GM23338 (cell line): ENCODE measurements at regions not wholly inside any gene's neighbourhood (a gene's known extent, or its start where the extent isn't known, plus 50 kb on each side); places are given as distances from the start of the nearest gene placed in this dataset.

Experiments used
- ATAC-seq: fragments of 200-7000 bp; cut with Tn5 transposase; 3 replicates; pipeline ENCODE4 v1.9.1; 2020
- DNase-seq: peaks from one replicate; pipeline ENCODE4 v3.0.0-alpha.2; 2015; ENCODE audit warnings: low spot score
- H2AFZ ChIP-seq: fragments of 200-600 bp; sonication (generic); 2 replicates; pipeline ENCODE4 v1.8.0; 2016; ENCODE audit warnings: antibody characterized with exemption, mild to moderate bottlenecking, moderate library complexity
- H3F3A ChIP-seq: fragments of 200-600 bp; sonication (generic); replicated peaks from 2 replicates; pipeline ENCODE4 v1.8.0; 2017; ENCODE audit warnings: antibody characterized with exemption, mixed run types, low read depth
- H3K27ac ChIP-seq: fragments of 200-600 bp; sonication (generic); 2 replicates; pipeline ENCODE4 v1.6.1; 2016; ENCODE audit warnings: low read depth
- H3K27me3 ChIP-seq: fragments of 200-600 bp; sonication (generic); 2 replicates; pipeline ENCODE4 v1.8.0; 2016; ENCODE audit warnings: mild to moderate bottlenecking, mixed run types, moderate library complexity; ENCODE audit not compliant: insufficient read depth
- H3K36me3 ChIP-seq: fragments of 200-600 bp; sonication (generic); 2 replicates; pipeline ENCODE4 v1.8.0; 2016; ENCODE audit warnings: mild to moderate bottlenecking; ENCODE audit not compliant: insufficient read depth
- H3K4me1 ChIP-seq: fragments of 200-600 bp; sonication (generic); 2 replicates; pipeline ENCODE4 v1.8.0; 2016; ENCODE audit warnings: mild to moderate bottlenecking, moderate library complexity; ENCODE audit not compliant: insufficient read depth
- H3K4me2 ChIP-seq: fragments of 200-600 bp; sonication (generic); 2 replicates; pipeline ENCODE4 v1.7.1; 2017; ENCODE audit warnings: mixed run types
- H3K4me3 ChIP-seq: fragments of 200-600 bp; sonication (generic); 2 replicates; pipeline ENCODE4 v1.6.1; 2016; ENCODE audit warnings: mixed run types
- H3K79me2 ChIP-seq: fragments of 200-600 bp; sonication (generic); replicated peaks from 2 replicates; pipeline ENCODE4 v1.8.0; 2017; ENCODE audit warnings: mild to moderate bottlenecking; ENCODE audit not compliant: insufficient read depth
- H3K9me2 ChIP-seq: fragments of 200-600 bp; sonication (generic); 2 replicates; pipeline ENCODE4 v1.8.0; 2017; ENCODE audit not compliant: insufficient read depth
- H4K20me1 ChIP-seq: fragments of 200-600 bp; sonication (generic); replicated peaks from 2 replicates; pipeline ENCODE4 v1.8.0; 2017; ENCODE audit warnings: mild to moderate bottlenecking; ENCODE audit not compliant: insufficient read depth
- H3K27ac Mint-ChIP-seq: 2 replicates; pipeline ENCODE4 v1.8.0; 2020; ENCODE audit warnings: inconsistent platforms, mild to moderate bottlenecking, moderate library complexity, mixed read lengths
- H3K27me3 Mint-ChIP-seq: 3 replicates; pipeline ENCODE4 v1.8.0; 2022; ENCODE audit warnings: low read depth, mild to moderate bottlenecking, moderate library complexity, mixed read lengths, inconsistent platforms; ENCODE audit not compliant: insufficient read depth, poor library complexity
- H3K36me3 Mint-ChIP-seq: 3 replicates; pipeline ENCODE4 v1.8.0; 2021; ENCODE audit warnings: low read depth, mild to moderate bottlenecking, inconsistent platforms, moderate library complexity, mixed read lengths
- H3K4me1 Mint-ChIP-seq: 3 replicates; pipeline ENCODE4 v1.8.0; 2020; ENCODE audit warnings: mild to moderate bottlenecking, inconsistent platforms, mixed read lengths
- H3K4me3 Mint-ChIP-seq: 3 replicates; pipeline ENCODE4 v1.8.0; 2021; ENCODE audit warnings: moderate library complexity, mild to moderate bottlenecking, inconsistent platforms, mixed read lengths
- H3K9me3 Mint-ChIP-seq: 3 replicates; pipeline ENCODE4 v1.8.0; 2020; ENCODE audit warnings: moderate library complexity, mild to moderate bottlenecking, inconsistent platforms, mixed read lengths
- EZH2 ChIP-seq: fragments of 200-600 bp; sonication (generic); IDR thresholded peaks from one replicate; pipeline ENCODE4 v1.8.0; 2017; ENCODE audit warnings: antibody characterized with exemption, mild to moderate bottlenecking, low read depth; ENCODE audit not compliant: unreplicated experiment
- JUNB ChIP-seq: IDR thresholded peaks from one replicate; pipeline ENCODE4 v1.6.1; 2016; ENCODE audit warnings: antibody characterized with exemption; ENCODE audit not compliant: unreplicated experiment
- NANOG ChIP-seq: IDR thresholded peaks from 2 replicates; pipeline ENCODE4 v1.6.1; 2016; ENCODE audit warnings: antibody characterized with exemption, borderline replicate concordance
- POLR2AphosphoS5 ChIP-seq: IDR thresholded peaks from 2 replicates; pipeline ENCODE4 v1.6.1; 2016; ENCODE audit warnings: antibody characterized with exemption, low read depth
- STAT1 ChIP-seq: IDR thresholded peaks from one replicate; pipeline ENCODE4 v1.6.1; 2016; ENCODE audit warnings: antibody characterized with exemption; ENCODE audit not compliant: unreplicated experiment
- ZNF331 ChIP-seq: fragments of 250-450 bp; sonication (Bioruptor Pico); IDR thresholded peaks from 2 replicates; pipeline ENCODE4 v1.5.0; 2020; ENCODE audit warnings: low read depth, mild to moderate bottlenecking, moderate library complexity
- TF ChIP-seq, protein P1 (sequence below), 2 experiments: fragments of 200-600 bp in 1 of 2; sonication (generic) in 1 of 2; conservative IDR thresholded peaks; 2 replicates each; pipeline versions ENCODE4 v1.5.1 to v1.6.1; 2016 to 2017; ENCODE audit warnings: antibody characterized with exemption in 2 of 2, low read depth in 2 of 2, mild to moderate bottlenecking in 2 of 2, moderate library complexity in 1 of 2
- TF ChIP-seq, protein P2 (sequence below): IDR thresholded peaks from one replicate; pipeline ENCODE4 v1.6.1; 2018; ENCODE audit warnings: antibody characterized with exemption; ENCODE audit not compliant: unreplicated experiment

DNA sequence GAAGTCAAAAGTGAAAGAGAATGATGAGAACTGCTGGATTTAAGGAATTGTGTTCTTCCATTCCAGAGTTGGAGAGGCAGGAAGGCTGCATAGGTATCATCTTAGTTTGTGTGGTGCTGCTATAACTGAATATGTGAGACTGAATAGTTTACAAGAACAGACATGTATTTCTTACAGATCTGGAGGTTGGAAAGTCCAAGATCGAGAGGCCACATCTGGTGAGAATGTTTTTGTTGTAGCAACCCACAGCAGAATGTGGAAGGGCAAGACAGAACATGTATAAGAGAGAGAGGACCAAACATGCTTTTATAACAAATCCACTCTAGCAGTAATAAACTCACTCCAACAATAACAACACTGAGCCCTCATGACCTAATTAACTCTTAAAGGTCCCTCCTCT lies 408.6 kb downstream of the FAM47B start:
- Histone ChIP-seq H3F3A (no peaks in the 10 kb centered on the region), H3K27ac (no peak overlapping the region), H3K4me1 (no peaks in the 10 kb centered on the region), H3K36me3 (no peaks in the 10 kb centered on the region), H2AFZ (no peak overlapping the region), H3K27me3 (no peaks in the 10 kb centered on the region), H3K79me2 (no peaks in the 10 kb centered on the region), H3K4me3 (no peak overlapping the region), H4K20me1 (no peaks in the 10 kb centered on the region), H3K4me2 (no peak overlapping the region), H3K9me2 (no peaks in the 10 kb centered on the region)
- Mint-ChIP-seq H3K9me3 (no peaks in the 10 kb centered on the region), H3K27ac (no peak overlapping the region), H3K4me3 (no peak overlapping the region), H3K36me3 (no peaks in the 10 kb centered on the region), H3K27me3 (no peaks in the 10 kb centered on the region), H3K4me1 (no peaks in the 10 kb centered on the region)
- TF ChIP-seq, protein P1, sequence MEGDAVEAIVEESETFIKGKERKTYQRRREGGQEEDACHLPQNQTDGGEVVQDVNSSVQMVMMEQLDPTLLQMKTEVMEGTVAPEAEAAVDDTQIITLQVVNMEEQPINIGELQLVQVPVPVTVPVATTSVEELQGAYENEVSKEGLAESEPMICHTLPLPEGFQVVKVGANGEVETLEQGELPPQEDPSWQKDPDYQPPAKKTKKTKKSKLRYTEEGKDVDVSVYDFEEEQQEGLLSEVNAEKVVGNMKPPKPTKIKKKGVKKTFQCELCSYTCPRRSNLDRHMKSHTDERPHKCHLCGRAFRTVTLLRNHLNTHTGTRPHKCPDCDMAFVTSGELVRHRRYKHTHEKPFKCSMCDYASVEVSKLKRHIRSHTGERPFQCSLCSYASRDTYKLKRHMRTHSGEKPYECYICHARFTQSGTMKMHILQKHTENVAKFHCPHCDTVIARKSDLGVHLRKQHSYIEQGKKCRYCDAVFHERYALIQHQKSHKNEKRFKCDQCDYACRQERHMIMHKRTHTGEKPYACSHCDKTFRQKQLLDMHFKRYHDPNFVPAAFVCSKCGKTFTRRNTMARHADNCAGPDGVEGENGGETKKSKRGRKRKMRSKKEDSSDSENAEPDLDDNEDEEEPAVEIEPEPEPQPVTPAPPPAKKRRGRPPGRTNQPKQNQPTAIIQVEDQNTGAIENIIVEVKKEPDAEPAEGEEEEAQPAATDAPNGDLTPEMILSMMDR (conservative IDR thresholded peaks at IDR 0.05; ENCODE audit: low read depth in 2 of 2): no peak
- TF ChIP-seq POLR2AphosphoS5 (no peak), EZH2 (no peak)
- DNase-seq (no peak), ATAC-seq (no peak)

DNA sequence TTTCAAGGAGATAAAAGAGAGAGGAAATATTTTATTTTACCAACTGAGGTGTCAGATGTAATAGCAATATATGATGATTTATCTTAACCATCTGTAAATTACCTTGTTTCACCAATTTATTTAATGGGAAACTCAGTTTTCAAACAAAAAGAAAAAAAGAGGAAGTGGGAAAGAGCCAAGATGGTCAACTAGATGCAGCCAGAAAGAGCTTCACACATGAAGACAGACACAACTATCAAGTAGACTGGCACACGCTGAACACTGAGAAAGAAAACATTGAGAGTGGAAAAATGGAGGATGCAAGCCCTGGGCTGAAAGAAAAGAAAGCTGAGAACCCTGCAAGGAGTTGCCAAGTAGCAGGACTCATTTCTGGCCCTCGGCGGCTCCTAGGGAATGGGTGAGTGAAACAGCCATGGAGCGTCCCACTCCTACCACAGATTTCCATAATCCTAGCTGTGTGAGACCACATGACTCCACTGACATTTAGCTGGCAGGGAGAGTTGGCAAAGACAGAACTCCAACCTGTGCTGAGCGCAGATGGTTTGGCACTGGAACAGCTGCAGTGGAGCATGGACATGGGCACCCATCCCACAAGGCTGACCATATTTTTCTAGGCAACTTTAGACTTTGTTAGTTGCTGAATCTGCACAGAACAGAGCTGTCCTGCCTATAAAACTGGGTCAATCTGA lies 409.3 kb downstream of the FAM47B start:
- no peaks in the 10 kb centered on the region for H3K27me3 Mint-ChIP-seq
- Histone ChIP-seq H3K4me3 (no peak overlapping the region), H3K36me3 (no peaks in the 10 kb centered on the region), H3K27ac (no peak overlapping the region), H3K4me2 (no peak overlapping the region), H3K4me1 (no peaks in the 10 kb centered on the region), H3K27me3 (no peaks in the 10 kb centered on the region), H3K79me2 (no peaks in the 10 kb centered on the region), H3K9me2 (no peaks in the 10 kb centered on the region), H4K20me1 (no peaks in the 10 kb centered on the region), H2AFZ (no peak overlapping the region), H3F3A (no peaks in the 10 kb centered on the region)
- H3K27ac Mint-ChIP-seq: no peak overlapping the region
- ATAC-seq (no peak), DNase-seq (no peak)
- no peaks in the 10 kb centered on the region for H3K4me1 Mint-ChIP-seq
- no peak overlapping the region for H3K4me3 Mint-ChIP-seq
- H3K9me3 Mint-ChIP-seq: no peaks in the 10 kb centered on the region
- TF ChIP-seq STAT1 (no peak), JUNB (no peak), ZNF331 (CRISPR knock-in tag) (no peak), NANOG (no peak), EZH2 (no peak)
- TF ChIP-seq, protein P1 (conservative IDR thresholded peaks at IDR 0.05; ENCODE audit: low read depth in 2 of 2): no peak
- TF ChIP-seq, protein P2, sequence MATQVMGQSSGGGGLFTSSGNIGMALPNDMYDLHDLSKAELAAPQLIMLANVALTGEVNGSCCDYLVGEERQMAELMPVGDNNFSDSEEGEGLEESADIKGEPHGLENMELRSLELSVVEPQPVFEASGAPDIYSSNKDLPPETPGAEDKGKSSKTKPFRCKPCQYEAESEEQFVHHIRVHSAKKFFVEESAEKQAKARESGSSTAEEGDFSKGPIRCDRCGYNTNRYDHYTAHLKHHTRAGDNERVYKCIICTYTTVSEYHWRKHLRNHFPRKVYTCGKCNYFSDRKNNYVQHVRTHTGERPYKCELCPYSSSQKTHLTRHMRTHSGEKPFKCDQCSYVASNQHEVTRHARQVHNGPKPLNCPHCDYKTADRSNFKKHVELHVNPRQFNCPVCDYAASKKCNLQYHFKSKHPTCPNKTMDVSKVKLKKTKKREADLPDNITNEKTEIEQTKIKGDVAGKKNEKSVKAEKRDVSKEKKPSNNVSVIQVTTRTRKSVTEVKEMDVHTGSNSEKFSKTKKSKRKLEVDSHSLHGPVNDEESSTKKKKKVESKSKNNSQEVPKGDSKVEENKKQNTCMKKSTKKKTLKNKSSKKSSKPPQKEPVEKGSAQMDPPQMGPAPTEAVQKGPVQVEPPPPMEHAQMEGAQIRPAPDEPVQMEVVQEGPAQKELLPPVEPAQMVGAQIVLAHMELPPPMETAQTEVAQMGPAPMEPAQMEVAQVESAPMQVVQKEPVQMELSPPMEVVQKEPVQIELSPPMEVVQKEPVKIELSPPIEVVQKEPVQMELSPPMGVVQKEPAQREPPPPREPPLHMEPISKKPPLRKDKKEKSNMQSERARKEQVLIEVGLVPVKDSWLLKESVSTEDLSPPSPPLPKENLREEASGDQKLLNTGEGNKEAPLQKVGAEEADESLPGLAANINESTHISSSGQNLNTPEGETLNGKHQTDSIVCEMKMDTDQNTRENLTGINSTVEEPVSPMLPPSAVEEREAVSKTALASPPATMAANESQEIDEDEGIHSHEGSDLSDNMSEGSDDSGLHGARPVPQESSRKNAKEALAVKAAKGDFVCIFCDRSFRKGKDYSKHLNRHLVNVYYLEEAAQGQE: no peak
- H3K36me3 Mint-ChIP-seq: no peaks in the 10 kb centered on the region
